ENCODE measurements at regions not wholly inside any gene's neighbourhood (a gene's known extent, or its start where the extent isn't known, plus 50 kb on each side); places are given as distances from the start of the nearest gene placed in this dataset.

- in situ Hi-C loops (cut with HindIII; ENCODE audit: low pct_unique_long_range_greater_than_20kb, low sequenced_read_pairs) = no loop called here
- DNase-seq (ENCODE audit: low read depth) = no peak
These were observed 245.4 kb downstream of the BUD13 start for GRCh38 chr11:116527180-116527991.

- in situ Hi-C loops (cut with HindIII; ENCODE audit: low pct_unique_long_range_greater_than_20kb, low sequenced_read_pairs) = no loop called here
- no peak for DNase-seq (ENCODE audit: low read depth)
These were observed 246.8 kb downstream of the BUD13 start for GRCh38 chr11:116525961-116526495.

- in situ Hi-C loops (cut with HindIII; ENCODE audit: low pct_unique_long_range_greater_than_20kb, low sequenced_read_pairs) = no loop called here
- DNase-seq (ENCODE audit: low read depth) = no peak
These were observed 253.3 kb downstream of the BUD13 start for GRCh38 chr11:116519499-116519898.

- in situ Hi-C loops (cut with HindIII; ENCODE audit: low pct_unique_long_range_greater_than_20kb, low sequenced_read_pairs) = no loop called here
- no peak for DNase-seq (ENCODE audit: low read depth)
These were observed 254.6 kb downstream of the BUD13 start for GRCh38 chr11:116518141-116518540.

DNA sequence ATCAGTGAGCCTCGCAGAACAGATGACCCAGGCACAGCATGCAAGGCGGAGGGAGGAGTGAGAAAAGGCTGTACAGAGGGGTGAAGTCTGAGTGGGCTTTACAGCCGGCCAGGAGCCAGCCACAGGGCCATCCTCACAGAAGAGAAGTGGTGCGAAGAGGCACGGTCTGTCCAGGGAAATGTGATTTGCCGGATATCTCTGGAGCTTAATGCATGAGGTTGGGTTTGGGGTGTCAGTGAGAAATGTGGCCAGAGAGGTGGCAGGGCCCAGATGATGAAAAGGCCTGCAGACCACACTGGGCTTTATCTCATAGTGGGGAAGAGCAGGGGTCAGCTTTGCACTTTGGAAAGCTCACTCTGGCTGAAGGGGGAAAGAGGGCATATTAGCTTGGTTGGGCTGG, 255.2 kb downstream of the BUD13 start:
- in situ Hi-C loops (cut with HindIII; ENCODE audit: low pct_unique_long_range_greater_than_20kb, low sequenced_read_pairs) = no loop called here
- no peak for DNase-seq (ENCODE audit: low read depth)

DNA sequence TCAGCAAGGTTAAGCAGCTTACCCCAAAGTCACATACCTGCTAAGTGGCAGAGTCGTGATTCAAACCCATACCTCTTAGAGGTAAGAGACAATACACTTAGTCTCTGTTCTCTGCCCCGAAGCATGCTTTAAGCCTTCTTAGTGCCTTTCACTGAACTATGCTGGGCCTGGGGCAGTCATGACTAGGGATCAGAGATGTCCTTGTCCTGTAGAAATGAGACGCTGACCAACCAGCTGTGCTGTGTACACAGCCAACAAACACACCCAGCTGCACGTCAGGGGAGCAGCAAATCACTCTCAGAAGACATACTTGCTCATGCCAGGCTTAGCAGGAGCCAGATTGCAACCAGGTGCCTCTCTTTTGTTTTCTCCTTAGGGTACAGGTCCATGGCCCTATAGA, 255.7 kb downstream of the BUD13 start:
- in situ Hi-C loops (cut with HindIII; ENCODE audit: low pct_unique_long_range_greater_than_20kb, low sequenced_read_pairs) = no loop called here
- no peak for DNase-seq (ENCODE audit: low read depth)

- in situ Hi-C loops (cut with HindIII; ENCODE audit: low pct_unique_long_range_greater_than_20kb, low sequenced_read_pairs) = no loop called here
- DNase-seq (ENCODE audit: low read depth) = no peak
These were observed 257.1 kb downstream of the BUD13 start for GRCh38 chr11:116515664-116516184.

- in situ Hi-C loops (cut with HindIII; ENCODE audit: low pct_unique_long_range_greater_than_20kb, low sequenced_read_pairs) = no loop called here
- no peak for DNase-seq (ENCODE audit: low read depth)
These were observed 258.9 kb downstream of the BUD13 start for GRCh38 chr11:116513894-116514293.

DNA sequence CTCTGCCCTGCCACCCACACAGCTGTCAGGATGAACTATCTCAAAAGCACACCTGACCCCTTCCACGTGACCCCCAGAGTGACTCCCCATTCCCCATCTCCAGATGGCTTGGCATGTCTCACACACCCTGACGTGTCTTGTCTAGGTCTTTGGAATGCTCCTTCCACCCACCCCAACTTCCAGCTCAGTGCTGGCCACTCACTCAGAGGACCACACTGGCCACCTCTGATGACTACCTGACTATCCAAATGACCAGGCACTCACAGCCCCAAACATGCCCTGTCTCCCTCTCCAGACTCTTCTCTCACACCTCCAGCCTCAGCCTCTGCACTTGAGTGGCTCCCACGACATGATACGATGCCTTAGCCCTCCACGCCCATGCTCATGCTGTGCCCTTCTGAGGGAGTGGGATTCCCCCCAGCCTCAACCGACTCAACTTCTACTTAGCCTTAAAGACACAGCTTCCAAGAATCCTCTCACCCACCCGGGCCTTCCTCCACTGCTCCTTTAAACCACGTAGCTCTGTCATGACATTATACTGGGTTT, 259.4 kb downstream of the BUD13 start:
- in situ Hi-C loops (cut with HindIII; ENCODE audit: low pct_unique_long_range_greater_than_20kb, low sequenced_read_pairs) = no loop called here
- DNase-seq (ENCODE audit: low read depth) = no peak

DNA sequence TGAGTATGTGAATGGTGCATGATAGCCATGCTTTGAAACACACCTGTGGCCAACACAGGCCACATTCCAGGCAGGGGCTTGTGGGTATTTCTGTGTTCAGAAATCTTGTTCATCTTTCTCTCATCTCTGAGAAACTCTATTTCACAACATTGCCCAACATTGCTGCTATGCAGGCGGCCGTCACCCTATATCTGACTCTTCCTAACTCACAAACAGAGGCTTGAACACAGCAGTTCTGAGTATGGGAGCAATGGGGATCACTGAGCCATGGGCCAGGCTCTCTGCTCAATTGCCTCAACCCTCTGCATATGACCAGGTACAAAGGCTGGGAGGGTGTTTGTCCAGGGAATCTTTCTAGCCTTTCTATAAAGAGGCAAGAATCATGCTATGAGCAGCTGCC, 259.9 kb downstream of the BUD13 start:
- DNase-seq (ENCODE audit: low read depth) = no peak

DNA sequence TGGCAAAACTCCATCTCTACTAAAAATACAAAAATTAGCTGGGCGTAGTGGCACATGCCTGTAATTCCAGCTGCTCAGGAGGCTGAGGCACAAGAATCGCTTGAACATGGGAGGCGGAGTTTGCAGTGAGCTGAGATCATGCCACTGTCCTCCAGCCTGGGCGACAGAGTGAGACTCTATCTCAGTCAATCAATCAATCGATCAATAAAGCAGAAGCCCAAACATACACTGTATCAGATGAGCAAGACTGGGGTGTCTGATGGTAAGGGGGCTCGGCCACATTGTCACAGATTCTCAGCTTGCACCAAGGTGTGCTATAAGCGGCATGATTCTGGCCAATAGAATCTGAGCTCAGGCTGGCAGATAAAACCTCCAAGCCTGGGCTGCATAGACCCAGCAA, 261.1 kb downstream of the BUD13 start:
- in situ Hi-C loops (cut with HindIII; ENCODE audit: low pct_unique_long_range_greater_than_20kb, low sequenced_read_pairs) = no loop called here
- DNase-seq (ENCODE audit: low read depth) = no peak

More for the DNA sequence above, 259.9 kb downstream of the BUD13 start:
- in situ Hi-C loops (cut with HindIII; ENCODE audit: low pct_unique_long_range_greater_than_20kb, low sequenced_read_pairs) = no loop called here

DNA sequence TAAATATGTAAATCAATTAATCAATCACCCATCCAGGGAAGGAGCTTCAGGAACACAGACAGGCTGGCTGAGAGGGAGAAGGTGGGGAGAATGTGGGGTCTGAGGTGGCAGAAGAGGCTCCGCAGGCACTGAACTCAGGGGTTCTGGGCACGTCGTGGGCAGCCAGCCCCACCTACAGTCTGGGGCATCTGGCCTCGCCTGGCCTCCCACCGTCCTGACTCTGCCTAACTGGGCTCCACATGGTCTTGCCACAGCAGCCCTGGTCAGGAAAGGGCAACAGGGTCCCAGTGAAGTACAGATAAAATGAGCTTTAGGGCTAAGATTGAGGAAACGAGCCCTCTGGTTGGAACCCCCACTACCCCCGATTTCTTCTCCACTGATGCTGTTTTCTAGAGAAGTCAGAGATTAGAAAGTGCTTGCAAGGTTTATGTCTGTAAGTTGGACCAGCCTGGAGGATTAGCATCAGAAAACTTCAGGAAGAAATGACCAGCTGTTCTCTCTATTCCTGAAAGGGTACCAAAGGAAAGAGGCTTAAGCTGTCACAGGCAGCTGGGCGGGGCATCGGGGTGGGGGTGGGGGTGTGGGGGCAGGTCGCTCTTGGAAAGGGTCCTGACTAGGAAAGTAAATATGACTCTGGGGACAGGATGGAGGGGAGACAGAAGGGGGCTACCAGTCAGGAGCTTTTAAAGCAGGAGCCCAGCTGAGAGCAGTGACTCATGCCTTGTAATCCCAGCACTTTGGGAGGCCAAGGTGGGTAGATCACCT, 261.7 kb downstream of the BUD13 start:
- no peak for DNase-seq (ENCODE audit: low read depth)
- in situ Hi-C loops (cut with HindIII; ENCODE audit: low pct_unique_long_range_greater_than_20kb, low sequenced_read_pairs) = no loop called here

DNA sequence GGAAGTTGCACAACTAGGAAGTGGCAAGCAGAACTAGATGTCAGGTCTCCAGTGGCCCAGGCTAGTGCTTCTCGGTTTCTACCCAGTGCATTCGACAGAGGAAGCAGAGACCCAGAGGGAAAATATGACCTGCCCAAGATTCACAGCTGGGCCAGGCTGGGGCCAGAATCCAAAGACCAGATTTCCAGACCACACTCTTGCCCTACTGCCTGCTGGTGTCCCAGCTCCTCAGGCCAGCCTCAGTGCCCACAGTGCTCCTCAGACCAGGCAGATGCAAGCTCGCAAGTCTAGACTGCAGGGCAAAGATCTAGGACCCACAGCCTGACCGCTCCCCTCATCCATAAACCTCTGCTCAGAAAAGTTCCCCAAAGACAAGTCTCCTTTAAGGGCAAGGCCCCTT, 262.6 kb downstream of the BUD13 start:
- no peak for DNase-seq (ENCODE audit: low read depth)
- in situ Hi-C loops (cut with HindIII; ENCODE audit: low pct_unique_long_range_greater_than_20kb, low sequenced_read_pairs) = no loop called here

- no peak for DNase-seq (ENCODE audit: low read depth)
- in situ Hi-C loops (cut with HindIII; ENCODE audit: low pct_unique_long_range_greater_than_20kb, low sequenced_read_pairs) = no loop called here
These were observed 263.2 kb downstream of the BUD13 start for GRCh38 chr11:116509551-116509950.

DNA sequence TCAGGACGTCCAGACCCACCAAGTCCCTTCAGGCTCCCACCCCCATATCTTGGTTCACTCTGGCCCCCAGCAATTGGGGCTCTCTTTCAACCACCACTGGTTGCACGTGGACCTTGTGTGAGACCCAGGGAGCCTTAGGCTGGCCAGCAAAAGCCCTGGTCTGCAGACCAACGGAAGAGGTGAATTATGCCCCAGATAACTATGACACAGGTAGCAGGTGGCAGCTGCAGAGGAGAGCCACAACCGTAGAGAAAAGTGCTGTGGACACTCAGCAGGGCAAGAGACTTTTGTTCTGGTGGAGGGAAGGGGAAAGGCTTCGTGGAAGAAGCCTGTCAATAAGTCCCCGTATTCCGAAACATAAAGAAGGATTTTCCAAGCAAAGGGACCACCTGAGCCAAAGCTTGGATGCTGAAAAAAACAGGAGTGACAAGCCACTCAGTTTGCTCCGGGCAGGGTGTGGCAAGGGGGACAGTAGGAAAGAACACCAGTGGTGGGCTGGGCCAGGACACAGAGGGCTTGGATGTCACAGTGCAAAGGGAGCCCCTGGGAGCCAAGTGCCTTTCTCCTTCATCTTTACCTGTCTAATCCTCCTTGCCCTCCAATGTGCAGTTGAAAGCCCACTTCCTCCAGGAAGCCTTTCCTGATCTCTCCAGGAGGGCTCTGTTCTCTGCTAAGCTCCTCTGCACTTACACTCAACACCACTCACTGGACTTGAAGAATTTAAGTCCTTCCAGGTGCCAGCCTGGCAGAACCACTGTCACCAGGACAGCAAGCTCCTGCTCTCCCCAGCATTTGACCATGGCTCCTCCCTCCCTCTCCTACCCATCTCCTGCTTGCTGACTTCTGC, 264.7 kb downstream of the BUD13 start:
- in situ Hi-C loops (cut with HindIII; ENCODE audit: low pct_unique_long_range_greater_than_20kb, low sequenced_read_pairs) = no loop called here
- DNase-seq (ENCODE audit: low read depth) = no peak

DNA sequence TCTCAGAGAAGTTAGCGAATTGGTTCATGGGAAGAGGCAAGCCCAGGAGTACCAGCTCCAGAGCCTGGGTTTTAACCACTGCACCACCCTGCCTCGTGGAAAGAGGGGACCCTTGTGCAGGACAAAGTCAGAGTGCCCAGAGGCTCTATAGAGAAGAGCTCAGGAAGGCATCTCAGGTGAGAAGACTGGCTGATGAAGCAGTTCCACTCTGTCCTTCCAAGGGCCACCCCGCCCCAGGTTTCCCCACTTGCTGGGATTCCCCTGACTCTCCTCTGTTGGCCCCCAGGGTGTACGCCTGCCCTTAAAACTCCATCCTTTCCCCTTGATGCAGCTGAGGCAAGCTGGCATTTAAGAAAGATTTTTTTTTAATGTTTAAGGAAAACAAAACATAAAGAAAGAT, 265.8 kb downstream of the BUD13 start:
- DNase-seq (ENCODE audit: low read depth) = no peak
- in situ Hi-C loops (cut with HindIII; ENCODE audit: low pct_unique_long_range_greater_than_20kb, low sequenced_read_pairs) = no loop called here

DNA sequence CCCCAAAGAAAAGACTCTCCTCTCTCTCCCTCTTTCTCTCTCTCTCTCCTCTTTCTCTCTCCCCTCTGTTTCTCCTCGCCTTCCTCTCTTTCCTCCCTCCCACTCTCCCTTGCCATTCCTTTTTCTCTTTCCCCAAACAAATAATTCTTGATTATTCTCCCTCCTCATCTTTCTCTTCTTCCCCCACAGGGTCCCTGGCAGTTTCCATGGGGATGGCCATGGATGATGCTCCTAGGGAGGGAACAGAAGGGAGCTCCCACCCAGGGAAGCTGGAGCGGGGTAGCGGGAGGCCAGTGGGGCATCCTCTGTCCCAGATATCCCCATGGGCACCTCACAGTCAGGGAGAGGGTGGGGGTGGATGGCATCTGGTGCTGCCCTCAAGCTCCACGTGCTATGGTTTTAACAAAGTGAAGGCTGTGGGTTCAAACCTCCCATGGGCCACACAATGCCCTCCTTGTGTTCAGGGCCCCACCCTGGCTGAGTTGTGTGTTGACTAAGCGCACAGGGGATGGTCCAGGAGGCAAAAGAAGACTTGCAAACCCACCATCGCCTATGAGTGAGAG, 266.4 kb downstream of the BUD13 start:
- no peak for DNase-seq (ENCODE audit: low read depth)
- in situ Hi-C loops (cut with HindIII; ENCODE audit: low pct_unique_long_range_greater_than_20kb, low sequenced_read_pairs) = no loop called here

Data from Caki2 (cell line).